HG03378 (cell line): ENCODE measurements at regions not wholly inside any gene's neighbourhood (a gene's known extent, or its start where the extent isn't known, plus 50 kb on each side); places are given as distances from the start of the nearest gene placed in this dataset.
"Not testable (repeated sequence)": the region's sequence is repeated elsewhere in the genome, so short reads cannot be mapped to it uniquely, and the experiment has no call there.

ENCODE experiments used
- ATAC-seq: cut with Tn5 transposase; IDR thresholded peaks from one replicate; pipeline ENCODE4 v1.9.1; 2021; ENCODE audit warnings: mild to moderate bottlenecking, moderate library complexity; ENCODE audit not compliant: unreplicated experiment

DNA sequence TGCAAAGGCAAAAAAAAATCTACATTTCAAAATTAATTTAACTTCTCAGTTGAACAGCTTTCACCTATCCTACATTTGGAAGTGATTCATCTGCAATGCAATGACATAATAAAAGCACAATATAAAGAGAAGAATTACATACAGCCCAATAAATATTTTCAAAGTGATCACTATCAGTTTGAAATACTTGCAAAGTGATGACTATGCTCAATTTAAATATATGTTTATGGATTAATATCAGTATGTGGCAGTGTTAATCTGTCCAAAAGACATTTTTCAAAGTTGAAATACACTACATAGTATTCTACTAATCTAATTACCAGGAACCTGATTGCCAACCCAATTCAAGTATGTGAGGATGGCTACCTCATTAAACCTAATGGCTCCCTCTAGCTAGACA is 460.7 kb upstream of the ATXN7L3B start:
- ATAC-seq, result no peak

DNA sequence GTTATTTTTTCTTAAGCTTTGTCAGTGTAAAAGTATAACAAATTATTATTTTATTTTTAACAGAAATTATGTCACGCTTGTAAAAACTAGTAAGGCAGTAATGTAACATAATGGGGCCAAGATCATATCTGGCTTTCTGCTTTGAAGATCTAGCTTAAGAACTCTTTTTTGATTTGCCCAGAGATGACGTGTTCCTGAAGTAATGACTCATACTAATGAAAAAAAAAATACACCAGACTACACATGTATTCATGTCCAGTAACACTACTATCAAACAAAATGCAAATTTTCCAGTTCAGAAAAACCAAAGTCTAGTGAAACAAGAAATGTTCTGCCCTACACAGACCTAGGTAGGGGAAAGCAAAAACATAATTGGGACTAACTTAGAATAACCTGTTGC is 432.2 kb upstream of the ATXN7L3B start:
- no peak for ATAC-seq

DNA sequence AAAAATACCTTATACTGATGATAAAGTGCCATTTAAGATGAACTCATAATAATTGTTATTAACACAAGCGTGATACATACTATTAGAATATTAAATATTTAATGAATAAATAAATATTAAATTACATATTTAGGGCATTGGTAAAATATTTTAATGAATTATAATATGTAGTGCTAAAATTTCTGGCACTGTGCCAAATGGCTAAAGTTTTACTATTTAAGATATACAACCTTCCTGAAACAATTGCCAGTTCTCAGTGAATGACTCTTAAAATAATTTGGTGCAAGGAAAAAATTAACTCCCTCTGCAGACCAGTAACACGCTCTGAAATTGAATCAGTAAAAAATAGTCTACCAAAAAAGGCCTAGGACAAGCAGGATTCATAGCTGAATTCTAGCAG is 428.9 kb upstream of the ATXN7L3B start:
- ATAC-seq, result no peak

DNA sequence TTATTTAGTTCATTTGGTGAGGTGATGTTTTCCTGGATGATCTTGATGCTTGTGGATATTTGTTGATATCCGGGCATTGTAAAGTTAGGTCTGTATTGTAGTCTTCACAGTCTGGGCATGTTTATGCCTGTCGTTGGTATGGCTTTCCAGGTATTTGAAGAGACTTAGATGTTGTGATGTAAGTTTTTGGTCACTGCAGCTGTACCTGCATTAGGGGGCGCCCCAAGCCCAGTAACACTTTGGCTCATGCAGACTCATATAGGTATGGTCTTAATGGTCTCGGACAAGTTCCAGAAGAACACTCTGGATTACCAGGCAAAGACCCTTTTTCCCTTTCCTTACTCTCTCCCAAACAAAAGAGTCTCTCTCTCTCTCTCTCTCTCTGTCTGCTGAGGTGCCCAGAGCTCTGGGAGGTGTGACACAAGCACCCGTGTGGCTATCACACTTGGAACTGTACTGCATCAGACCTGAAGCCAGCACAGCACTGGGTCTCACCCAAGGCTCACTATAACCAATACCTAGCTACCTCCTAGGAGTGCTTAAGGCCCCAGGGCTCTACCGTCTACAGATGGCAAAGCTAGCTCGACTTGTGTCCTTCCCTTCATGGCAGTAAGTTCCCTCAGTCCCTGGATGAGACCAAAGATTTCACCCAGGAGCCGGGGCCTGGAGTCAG is 425.8 kb upstream of the ATXN7L3B start:
- ATAC-seq, result no peak

DNA sequence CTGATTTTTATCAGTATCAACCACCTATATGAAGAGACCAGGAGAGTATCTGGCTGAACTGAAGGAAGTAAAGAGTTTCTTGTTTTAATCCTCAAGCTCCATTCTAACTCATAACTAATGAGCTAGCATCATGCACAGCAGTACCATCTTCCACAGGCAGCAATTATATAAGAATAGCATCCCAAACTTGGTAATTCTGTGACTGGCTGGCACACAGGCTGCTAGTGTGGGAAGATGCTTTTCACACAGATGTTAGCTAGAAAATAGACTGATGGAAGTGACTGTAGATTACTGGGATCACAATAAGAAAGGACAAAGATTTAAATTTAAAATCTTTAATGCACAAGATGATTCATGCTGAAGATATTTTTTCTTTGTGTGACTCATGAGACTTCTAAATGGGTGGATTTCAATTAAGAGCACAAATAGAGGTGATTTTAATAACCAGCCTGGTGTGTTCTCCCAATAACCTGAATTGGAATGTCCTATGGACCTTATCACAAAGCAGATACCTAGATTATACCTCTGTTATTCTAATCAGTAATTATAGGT is 417.7 kb upstream of the ATXN7L3B start:
- no peak for ATAC-seq

DNA sequence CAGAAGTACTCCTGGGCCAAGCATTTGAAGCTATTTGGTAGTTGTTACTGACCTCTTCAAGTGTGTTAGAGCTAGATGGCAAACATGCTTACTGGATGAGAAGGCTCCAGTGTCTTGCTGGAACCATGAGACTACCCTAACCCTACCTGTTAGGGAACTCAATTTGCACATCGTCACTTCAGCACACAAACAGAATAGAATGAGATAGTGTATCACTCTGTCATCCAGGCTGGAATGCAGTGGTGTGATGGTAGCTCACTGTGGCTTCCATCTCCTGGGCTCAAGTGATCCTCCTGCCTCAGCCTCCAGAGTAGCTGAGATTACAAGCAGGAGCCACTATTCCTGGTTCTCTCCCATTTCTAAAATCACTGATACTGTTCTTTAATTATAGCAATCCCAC is 417.0 kb upstream of the ATXN7L3B start:
- ATAC-seq, result no peak

DNA sequence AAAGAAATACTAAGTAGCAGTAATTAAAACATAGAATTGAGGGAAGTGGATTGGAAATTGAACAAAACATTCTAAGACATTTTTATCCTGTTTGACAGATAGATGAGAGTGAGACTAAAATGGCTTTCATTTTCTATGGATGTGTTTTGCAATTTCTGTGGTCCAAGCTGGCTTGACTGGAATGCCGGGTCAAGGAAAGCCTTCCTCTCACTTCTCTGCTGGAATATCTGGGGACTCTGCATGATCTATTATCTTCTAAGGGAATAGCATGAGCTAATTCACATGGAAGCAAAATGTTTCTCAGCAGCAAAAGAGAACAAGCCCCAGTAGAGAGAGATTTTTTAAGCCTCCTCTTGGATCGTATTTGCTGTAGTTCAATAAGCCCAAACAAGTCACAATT is 407.9 kb upstream of the ATXN7L3B start:
- ATAC-seq, result no peak

DNA sequence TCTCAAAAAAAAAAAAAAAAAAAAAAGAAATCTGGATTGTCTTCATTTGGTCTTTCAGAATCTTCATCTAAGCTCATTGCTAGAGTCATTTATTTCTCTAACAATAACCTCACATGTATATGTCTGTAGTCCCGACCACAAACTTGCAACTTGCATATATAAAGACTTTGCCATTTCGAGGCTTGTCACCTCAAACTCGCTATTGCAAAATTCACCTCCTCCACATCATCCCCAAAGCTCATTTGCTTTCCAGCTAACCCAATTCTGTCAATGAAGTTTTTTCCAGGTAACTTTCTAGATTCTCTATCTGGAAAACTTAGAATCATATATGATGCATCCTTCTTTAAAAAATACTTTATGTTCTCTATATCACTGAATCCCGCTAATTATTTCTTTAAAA is 393.2 kb upstream of the ATXN7L3B start:
- no peak for ATAC-seq

DNA sequence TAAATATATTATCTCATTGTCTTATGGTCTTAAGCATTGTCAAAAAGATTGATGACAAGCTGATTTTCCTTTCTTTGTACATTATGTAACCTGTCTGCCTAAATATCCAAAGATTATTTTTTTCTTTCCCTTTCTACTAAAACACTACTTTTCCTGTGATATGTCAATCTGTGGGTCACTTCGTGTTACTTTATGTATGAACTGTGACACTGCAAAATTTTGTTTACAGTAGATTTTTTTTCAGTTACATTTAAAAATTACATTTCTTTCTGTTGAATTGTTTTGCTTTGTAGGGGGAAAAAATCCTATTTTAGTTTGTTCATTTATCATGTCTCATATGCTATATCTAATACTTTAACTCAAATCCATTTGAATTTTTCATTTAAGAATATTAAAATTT is 392.3 kb upstream of the ATXN7L3B start:
- no peak for ATAC-seq

DNA sequence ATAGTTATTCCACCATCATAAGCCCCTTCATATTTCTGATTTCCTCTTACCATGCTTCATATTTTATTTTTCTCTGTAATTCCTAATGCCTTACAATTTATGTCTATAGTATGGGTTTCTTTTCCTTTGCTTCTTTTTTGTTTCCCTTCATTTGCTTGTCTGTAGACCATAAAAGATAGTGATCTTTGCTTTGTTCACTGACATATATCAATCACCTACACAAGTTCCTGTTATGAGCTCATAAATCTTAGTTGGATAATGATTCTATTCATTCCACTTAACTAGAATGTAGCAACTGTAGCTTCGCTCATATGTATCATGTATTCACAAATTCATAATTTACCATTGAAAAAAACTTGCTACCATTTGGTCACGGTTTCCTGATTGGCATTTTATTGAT is 388.8 kb upstream of the ATXN7L3B start:
- ATAC-seq, result no peak

DNA sequence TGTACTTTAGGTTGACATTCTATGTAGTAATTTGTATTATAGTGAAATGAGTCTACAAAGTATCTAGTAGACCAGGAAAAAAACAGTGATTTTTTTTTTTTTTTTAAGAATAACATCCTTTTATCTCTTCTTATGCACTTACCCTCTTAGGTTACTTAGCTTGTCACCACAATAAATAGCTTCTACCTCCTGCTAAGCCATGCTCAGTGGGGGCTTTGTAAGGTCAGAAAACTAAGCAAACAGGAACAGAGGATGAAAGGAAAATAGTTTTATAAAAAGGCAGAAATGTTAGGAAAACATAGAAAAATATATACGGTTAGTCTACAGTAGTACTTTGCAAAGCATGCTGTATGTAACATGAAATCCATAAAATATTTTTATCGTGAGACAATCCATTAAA is 385.3 kb upstream of the ATXN7L3B start:
- ATAC-seq, result no peak

DNA sequence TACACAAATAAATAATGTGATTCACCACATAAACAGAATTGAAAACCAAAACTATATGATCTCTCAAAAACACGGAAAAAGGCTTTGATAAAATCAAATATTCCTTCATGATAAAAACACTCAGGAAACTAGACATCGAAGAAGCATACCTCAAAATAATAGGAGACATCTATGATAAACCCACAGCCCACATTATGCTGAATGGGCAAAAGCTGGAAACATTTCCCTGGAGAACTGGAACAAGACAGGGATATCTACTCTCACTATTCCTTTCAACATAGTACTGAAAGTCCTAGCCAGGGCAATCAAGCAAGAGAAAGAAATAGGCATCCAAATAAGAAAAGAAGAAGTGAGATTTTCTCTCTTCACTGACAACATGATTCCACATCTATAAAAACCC is 371.5 kb upstream of the ATXN7L3B start:
- ATAC-seq, result no peak

DNA sequence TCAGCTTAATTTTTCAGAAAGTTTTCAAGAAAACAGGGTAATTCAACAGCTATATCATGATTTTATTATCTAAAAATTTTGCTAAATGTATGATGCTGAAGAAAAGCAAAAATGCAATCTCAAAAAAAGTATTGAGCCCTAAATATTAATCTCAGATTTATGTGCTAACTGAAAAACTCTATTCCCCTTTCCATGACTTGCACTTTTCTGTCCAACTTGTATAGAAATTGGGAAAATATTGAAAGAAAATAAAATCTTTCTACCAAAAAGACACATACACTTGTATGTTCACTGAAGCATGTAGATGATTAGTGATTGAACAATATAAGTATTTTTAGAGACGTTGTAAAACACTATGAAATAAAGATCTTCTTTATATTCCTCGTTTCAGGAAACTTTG is 368.0 kb upstream of the ATXN7L3B start:
- ATAC-seq, result no peak

DNA sequence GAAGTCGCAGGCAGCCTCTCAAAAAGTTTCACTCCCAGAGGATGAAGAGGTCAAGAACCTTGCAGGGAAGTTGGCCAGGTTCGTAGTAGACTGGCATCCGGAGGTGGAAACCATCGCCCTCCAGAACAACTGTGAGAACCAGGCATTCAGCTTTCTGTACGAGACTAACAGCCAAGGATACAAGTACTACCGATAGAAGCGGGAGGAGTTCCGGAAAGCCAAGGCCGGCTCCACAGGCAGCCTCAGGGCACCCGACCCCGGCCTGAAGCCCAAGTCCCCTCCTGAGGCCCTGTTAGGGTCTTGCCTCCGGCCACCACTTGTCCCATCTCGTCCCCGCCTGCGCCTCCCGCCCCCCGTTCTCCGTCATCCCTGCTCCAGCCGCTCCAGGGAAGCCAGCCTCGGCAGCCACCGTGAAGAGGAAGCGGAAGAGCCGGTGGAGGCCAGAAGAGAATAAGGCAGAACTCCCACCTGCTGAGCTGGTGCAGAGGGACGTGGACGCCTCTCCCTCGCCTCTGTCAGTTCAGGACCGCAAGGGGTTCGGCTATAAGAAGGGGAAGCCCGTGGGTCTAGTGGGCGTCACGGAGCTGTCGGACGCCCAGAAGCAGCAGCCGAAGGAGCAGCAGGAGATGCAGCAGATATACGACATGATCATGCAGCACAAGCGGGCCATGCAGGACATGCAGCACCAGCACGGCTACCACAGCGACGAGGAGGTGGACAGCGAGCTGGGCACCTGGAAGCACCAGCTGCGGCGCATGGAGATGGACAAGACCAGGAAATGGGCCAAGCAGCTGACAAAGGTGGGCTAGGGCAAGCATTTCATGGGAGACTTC is 366.8 kb upstream of the ATXN7L3B start:
- no peak for ATAC-seq

DNA sequence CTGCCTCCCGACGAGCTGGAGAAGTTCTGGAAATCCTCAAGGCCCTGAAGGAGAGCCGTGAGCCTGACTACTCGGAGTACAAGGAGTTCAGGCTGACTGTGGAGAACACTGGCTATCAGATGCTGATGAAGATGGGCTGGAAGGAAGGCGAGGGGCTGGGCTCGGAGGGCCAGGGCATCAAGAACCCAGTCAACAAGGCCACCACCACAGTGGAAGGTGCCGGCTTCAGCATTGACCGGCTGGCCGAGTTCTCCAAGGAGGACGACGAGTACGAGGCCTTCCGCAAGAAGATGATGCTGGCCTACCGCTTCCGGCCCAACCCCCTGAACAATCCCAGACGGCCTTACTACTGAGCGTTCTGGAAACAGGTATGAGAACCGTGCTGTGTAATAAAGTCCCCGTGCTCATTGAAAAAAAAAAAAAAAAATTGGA is 366.1 kb upstream of the ATXN7L3B start:
- no peak for ATAC-seq

DNA sequence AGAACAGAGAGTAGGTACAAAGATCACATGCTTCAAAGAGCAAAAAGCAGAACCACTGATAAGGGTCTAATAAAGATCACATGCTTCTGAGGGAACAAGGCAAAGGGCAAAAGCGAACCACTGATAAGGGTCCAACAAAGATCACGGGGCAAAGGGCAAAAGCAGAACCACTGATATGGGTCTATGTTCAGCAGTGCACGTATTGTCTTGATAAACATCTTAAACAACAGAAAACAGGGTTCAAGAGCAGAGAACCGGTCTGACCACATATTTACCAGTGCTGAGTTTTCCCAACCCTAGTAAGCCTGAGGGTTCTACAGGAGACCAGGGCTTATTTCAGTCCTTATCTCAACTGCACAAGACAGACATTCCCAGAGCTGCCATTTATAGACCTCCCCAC is 362.7 kb upstream of the ATXN7L3B start:
- not testable (repeated sequence) for ATAC-seq

DNA sequence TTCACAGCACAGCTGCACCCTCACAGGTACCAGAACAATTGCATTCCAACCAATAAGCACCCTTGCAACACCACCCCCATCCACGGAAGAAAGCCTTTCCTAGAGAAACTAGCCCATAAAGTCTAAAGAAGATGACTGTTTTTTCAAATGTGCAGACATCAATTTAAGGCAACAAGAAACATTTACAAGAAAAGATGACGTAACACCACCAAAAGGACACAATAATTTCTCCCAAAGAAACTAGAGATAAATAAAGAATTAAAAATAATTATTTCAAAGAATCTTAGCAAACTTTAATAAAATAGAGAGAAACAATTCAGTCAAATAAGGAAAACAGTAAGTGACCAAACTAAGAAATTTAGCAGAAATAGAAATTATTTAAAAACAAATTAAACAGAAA is 352.3 kb upstream of the ATXN7L3B start:
- no peak for ATAC-seq

DNA sequence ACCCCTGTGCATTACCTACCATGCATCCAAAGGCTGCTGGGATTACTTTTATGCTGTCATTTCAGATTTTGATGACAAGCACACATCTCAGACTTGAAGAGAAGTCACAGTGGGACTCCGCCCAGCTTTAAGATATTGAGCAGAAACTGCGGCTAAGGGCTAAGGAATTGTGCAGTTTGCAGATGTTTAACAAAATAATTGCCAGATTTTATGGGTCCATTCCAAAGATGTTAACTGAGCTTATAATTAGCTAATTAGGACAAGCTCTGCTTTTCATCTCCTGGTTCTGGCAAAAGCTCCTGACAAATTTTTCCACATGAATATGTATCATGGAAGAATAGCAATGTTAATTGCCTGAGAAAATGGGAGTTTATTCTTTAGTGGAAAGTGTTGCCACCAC is 344.4 kb upstream of the ATXN7L3B start:
- no peak for ATAC-seq

DNA sequence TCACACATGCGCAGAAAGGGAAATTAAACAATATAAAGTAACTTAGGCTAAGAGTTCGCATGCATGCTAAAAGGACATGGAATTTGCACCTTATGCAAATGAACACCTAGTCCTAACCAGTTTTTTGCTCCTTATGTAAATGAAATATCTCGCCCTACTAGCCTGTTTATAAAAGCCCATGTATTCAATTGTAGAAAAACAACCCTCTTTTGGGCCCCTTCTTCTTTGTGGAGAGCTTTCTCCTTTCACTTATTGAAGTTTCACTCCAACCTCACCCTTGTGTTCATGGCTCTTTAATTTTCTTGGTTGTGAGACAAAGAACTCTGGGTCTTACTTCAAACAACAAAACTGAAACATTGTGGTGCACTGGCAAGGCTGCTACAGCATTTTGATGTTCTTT is 333.4 kb upstream of the ATXN7L3B start:
- no peak for ATAC-seq

DNA sequence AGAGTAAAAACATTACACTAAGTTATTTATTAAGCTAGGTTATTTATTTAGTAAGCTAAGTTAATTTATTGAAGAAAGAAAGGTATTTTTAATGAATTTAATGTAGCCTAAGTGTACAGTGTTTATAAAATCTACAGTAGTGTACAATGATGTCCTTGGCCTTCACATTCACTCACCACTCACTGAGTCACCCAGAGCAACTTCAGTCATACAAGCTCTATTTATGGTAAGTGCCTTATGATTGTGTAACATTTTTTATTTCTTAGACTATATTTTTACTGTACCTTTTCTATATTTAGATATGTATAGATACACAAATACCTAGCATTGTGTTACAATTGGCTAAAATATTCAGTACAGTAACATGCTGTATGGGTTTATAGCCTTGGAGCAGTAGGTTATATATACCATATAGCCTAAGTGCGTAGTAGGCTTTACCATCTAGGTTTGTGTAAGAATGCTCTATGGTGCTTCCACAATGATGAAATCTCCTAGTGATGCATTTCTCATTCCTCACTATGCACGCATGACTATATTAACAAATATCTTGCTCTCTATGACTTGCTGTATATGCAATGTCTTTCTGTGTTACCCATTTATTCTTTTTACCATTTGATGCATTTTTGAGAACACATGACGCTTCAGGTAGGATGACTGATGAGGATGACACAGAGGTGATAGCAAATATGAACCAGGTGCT is 309.6 kb upstream of the ATXN7L3B start:
- no peak for ATAC-seq

DNA sequence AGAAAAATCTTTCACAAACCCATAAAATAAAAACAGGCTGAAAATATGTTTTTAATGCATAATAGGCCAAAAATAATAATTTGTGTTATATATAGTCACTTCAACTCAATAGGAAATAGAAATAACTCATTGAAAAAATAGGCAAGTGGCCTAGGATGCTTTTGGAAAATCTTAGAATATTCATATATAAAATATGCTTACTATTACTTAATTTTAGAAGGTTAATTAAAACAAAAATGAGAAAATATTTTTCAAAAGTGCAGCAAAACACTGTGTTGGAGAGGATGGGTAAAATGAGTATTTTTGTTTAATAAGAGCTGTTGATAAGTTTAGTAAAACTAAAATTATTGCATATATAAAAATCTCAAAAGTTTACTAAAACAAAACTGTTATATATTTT is 308.0 kb upstream of the ATXN7L3B start:
- no peak for ATAC-seq

DNA sequence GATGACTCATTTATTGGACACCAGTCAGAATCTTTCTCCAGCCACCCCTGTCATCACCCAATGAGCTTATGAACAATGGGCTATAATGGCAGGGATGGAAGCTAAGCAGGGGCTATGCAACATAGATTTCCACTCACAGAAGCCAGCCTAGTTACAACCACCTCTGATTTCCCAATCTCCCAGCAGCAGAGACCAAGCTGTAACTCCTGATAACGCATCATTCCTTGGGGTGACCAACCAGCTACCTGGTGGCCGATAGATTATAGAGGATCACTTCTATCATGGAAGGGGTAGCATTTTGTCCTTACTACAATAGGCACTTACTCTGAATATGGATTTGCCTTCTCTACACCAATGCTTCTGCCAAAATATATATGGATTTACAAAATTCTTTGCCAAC is 302.3 kb upstream of the ATXN7L3B start:
- ATAC-seq, result no peak
